ENCODE measurements at regions not wholly inside any gene's neighbourhood (a gene's known extent, or its start where the extent isn't known, plus 50 kb on each side); places are given as distances from the start of the nearest gene placed in this dataset.

- TF ChIP-seq EP300 (IDR thresholded peaks at IDR 0.05): no peak
- TF ChIP-seq CTCF (IDR thresholded peaks at IDR 0.05): no peak
- no peak for TF ChIP-seq POLR2A (IDR thresholded peaks at IDR 0.05)
- TF ChIP-seq POLR2AphosphoS5 (IDR thresholded peaks at IDR 0.05): no peak
Observed at GRCh38 chr3:61415201-61415600, 146.2 kb upstream of the PTPRG start.

All from upper lobe of left lung (tissue), 4 donors.